ENCODE measurements at regions not wholly inside any gene's neighbourhood (a gene's known extent, or its start where the extent isn't known, plus 50 kb on each side); places are given as distances from the start of the nearest gene placed in this dataset.
"Not testable (repeated sequence)": the region's sequence is repeated elsewhere in the genome, so short reads cannot be mapped to it uniquely, and the experiment has no call there.

- H3K9me1 ChIP-seq (ENCODE audit: insufficient read depth, low read length); POLR2A ChIA-PET (ENCODE audit: unreplicated experiment); H3K23ac ChIP-seq (ENCODE audit: low read depth, low read length); H2BK5ac ChIP-seq (ENCODE audit: low read depth, low read length, poor library complexity, severe bottlenecking); H4K5ac ChIP-seq (ENCODE audit: low read depth, low read length); H2AFZ ChIP-seq (replicated peaks; ENCODE audit: low read length, poor library complexity); ATAC-seq (ENCODE audit: low read depth); H2AK9ac ChIP-seq (replicated peaks; ENCODE audit: low read depth, low read length, poor library complexity); H3K4me2 ChIP-seq (ENCODE audit: low read depth, low read length); H4K91ac ChIP-seq (ENCODE audit: insufficient read depth, low read depth, low read length); H2BK120ac ChIP-seq (ENCODE audit: low read depth, low read length); H4K8ac ChIP-seq (ENCODE audit: low read depth in 2 of 2, low read length in 2 of 2); H3K9me3 ChIP-seq (ENCODE audit: control insufficient read depth, insufficient read depth, low read length); H2AK5ac ChIP-seq (ENCODE audit: low read depth, low read length); DNase-seq; H3K4me1 ChIP-seq (ENCODE audit: control insufficient read depth, insufficient read depth, low read length); H3K27me3 ChIP-seq (ENCODE audit: control insufficient read depth, insufficient read depth, low read length); H4K20me1 ChIP-seq (ENCODE audit: insufficient read depth, low read length); H2BK20ac ChIP-seq (ENCODE audit: low read depth, low read length); H3K14ac ChIP-seq (replicated peaks; ENCODE audit: low read depth, low read length); H3K79me1 ChIP-seq (ENCODE audit: low read depth in 1 of 2, low read length in 2 of 2); CTCF ChIA-PET; dilution Hi-C loops (cut with HindIII; ENCODE audit: low sequenced_read_pairs, unreplicated experiment); in situ Hi-C loops (cut with MboI; ENCODE audit: low sequenced_read_pairs); H3K9ac ChIP-seq (ENCODE audit: low read depth, low read length); H3K27ac ChIP-seq (ENCODE audit: insufficient read depth, low read length); H3K36me3 ChIP-seq (ENCODE audit: control insufficient read depth, insufficient read depth, low read length); H3K18ac ChIP-seq (ENCODE audit: low read depth, low read length); intact Hi-C loops (cut with micrococcal nuclease); H3K4ac ChIP-seq (ENCODE audit: low read depth, low read length); BruUV-seq (replicated peaks); H3K56ac ChIP-seq (ENCODE audit: extremely low read depth, insufficient read depth, low read length); H3K4me3 ChIP-seq (ENCODE audit: insufficient read depth, low read depth, low read length); H2BK15ac ChIP-seq (ENCODE audit: low read depth, low read length): not testable (repeated sequence)
Measured at GRCh38 chr4:137827945-137828344, 295.7 kb upstream of the PCDH18 start.

Measured in IMR-90 (cell line).